K562 (cell line): ENCODE measurements at regions not wholly inside any gene's neighbourhood (a gene's known extent, or its start where the extent isn't known, plus 50 kb on each side); places are given as distances from the start of the nearest gene placed in this dataset.

ENCODE experiments used
- ATAC-seq: fragments of 200-7000 bp; cut with Tn5 transposase; 3 replicates; pipeline ENCODE4 v1.9.1; 2020; ENCODE audit warnings: moderate library complexity
- BruUV-seq: library from RNA; stranded (reverse); fragments of 400-500 nt; replicated peaks from 2 replicates; lab custom pipeline; 2021; lab: Mats Ljungman, UMichigan
- CTCF ChIA-PET: fragments of 300-600 bp; formaldehyde crosslinking; extraction: SDS; loops from one replicate; lab custom pipeline; 2021; ENCODE audit warnings: low intra/inter-chr PET ratio; lab: Yijun Ruan, JAX
- POLR2A ChIA-PET: fragments of 300-600, 350-650 bp; sonication (Branson Sonifier 250); formaldehyde crosslinking; extraction: SDS; loops from one replicate; lab custom pipeline; 2021; ENCODE audit warnings: antibody characterized with exemption, inconsistent platforms; lab: Yijun Ruan, JAX
- DNase-seq, 4 experiments: peaks; one replicate each; pipeline versions ENCODE4 v3.0.0 to v3.0.0-alpha.2; 2011 to 2018; ENCODE audit warnings: low spot score in 3 of 4, mixed read lengths in 3 of 4; ENCODE audit errors: extremely low read depth in 1 of 4
- FAIRE-seq: peaks from 2 replicates; lab custom pipeline; 2011; peaks lifted over from hg19 to GRCh38; lab: Jason Lieb, UNC
- H2AFZ ChIP-seq: 2 replicates; pipeline ENCODE4 v1.6.0; 2011; ENCODE audit warnings: low read depth, low read length, control low read depth, inconsistent platforms
- H3K27ac ChIP-seq: fragments of 200-600 bp; 3 replicates; pipeline ENCODE4 v1.8.0; 2011; ENCODE audit warnings: low read depth, mild to moderate bottlenecking, control low read depth, inconsistent platforms, low read length, moderate library complexity, mixed read lengths; ENCODE audit errors: extremely low read depth
- H3K27me3 ChIP-seq, 2 experiments: fragments of 300-600 bp in 1 of 2; 2 replicates in 1 of 2; 3 replicates in 1 of 2; pipeline versions ENCODE4 v1.6.0 to v1.8.0; 2011; ENCODE audit warnings: inconsistent platforms in 2 of 2, low read length in 2 of 2, mild to moderate bottlenecking in 1 of 2, mixed read lengths in 1 of 2, moderate library complexity in 1 of 2; ENCODE audit not compliant: control insufficient read depth in 2 of 2, insufficient read depth in 2 of 2
- H3K36me3 ChIP-seq: fragments of 300-600 bp; 3 replicates; pipeline ENCODE4 v1.8.0; 2011; ENCODE audit warnings: mild to moderate bottlenecking, low read length, inconsistent platforms; ENCODE audit not compliant: control insufficient read depth, insufficient read depth
- H3K4me1 ChIP-seq, 2 experiments: fragments of 200-600 bp in 1 of 2; replicated peaks in 1 of 2; 2 replicates in 1 of 2; 3 replicates in 1 of 2; pipeline versions ENCODE4 v1.5.1 to v1.8.0; 2011; ENCODE audit warnings: inconsistent platforms in 2 of 2, low read length in 2 of 2, mild to moderate bottlenecking in 1 of 2, mixed read lengths in 1 of 2, moderate library complexity in 1 of 2; ENCODE audit not compliant: control insufficient read depth in 2 of 2, insufficient read depth in 2 of 2
- H3K4me2 ChIP-seq: 2 replicates; pipeline ENCODE4 v1.6.1; 2011; ENCODE audit warnings: low read length, control low read depth, inconsistent platforms, mixed read lengths; ENCODE audit not compliant: insufficient read depth
- H3K4me3 ChIP-seq: fragments of 200-600 bp; sonication (generic), shearing (Covaris generic); 2 replicates; pipeline ENCODE4 v1.5.1; 2016; ENCODE audit warnings: control low read depth, inconsistent platforms
- H3K79me2 ChIP-seq: fragments of 200-600 bp; 3 replicates; pipeline ENCODE4 v1.8.0; 2011; ENCODE audit warnings: low read length, inconsistent platforms; ENCODE audit not compliant: control insufficient read depth, insufficient read depth
- H3K9ac ChIP-seq, 2 experiments: 2 replicates each; pipeline versions ENCODE4 v1.6.0 to v1.6.1; 2011; ENCODE audit warnings: low read depth in 2 of 2, low read length in 2 of 2, control low read depth in 1 of 2, inconsistent platforms in 1 of 2, mild to moderate bottlenecking in 1 of 2, mixed read lengths in 1 of 2; ENCODE audit not compliant: insufficient read depth in 1 of 2
- H3K9me1 ChIP-seq: one replicate; pipeline ENCODE4 v1.6.0; 2011; ENCODE audit warnings: inconsistent platforms, mild to moderate bottlenecking, low read length, moderate library complexity; ENCODE audit not compliant: control insufficient read depth, insufficient read depth
- H3K9me3 ChIP-seq: replicated peaks from 2 replicates; pipeline ENCODE4 v1.5.1; 2011; ENCODE audit warnings: low read depth, low read length, inconsistent platforms; ENCODE audit not compliant: control insufficient read depth, insufficient read depth
- H4K20me1 ChIP-seq: replicated peaks from 2 replicates; pipeline ENCODE4 v1.6.1; 2011; ENCODE audit warnings: low read length, inconsistent platforms, mixed read lengths; ENCODE audit not compliant: control insufficient read depth, insufficient read depth
- BCOR ChIP-seq: fragments of 450-650 bp; IDR thresholded peaks from 2 replicates; pipeline ENCODE4 v1.6.1; 2016
- ETV6 ChIP-seq, 3 experiments: fragments of 150-350 bp in 1 of 3; sonication (generic) in 1 of 3; formaldehyde crosslinking in 1 of 3; IDR thresholded peaks; 2 replicates each; pipeline versions ENCODE4 v1.6.1 to v1.8.0; 2014 to 2022; ENCODE audit warnings: borderline replicate concordance in 2 of 3, low read depth in 2 of 3, antibody characterized with exemption in 1 of 3, low read length in 1 of 3, mild to moderate bottlenecking in 1 of 3, missing genetic modification reagents in 1 of 3
- HDAC6 ChIP-seq: IDR thresholded peaks from 2 replicates; pipeline ENCODE4 v1.6.1; 2012; ENCODE audit warnings: low read depth, mild to moderate bottlenecking, control low read depth, inconsistent platforms, low read length, moderate library complexity
- MTA3 ChIP-seq: fragments of 450-650 bp; formaldehyde crosslinking; IDR thresholded peaks from 2 replicates; pipeline ENCODE4 v1.6.1; 2017; ENCODE audit warnings: mild to moderate bottlenecking, borderline replicate concordance
- SMARCA4 ChIP-seq: fragments of 450-650 bp; IDR thresholded peaks from 2 replicates; pipeline ENCODE4 v1.6.1; 2016
- SMARCC2 ChIP-seq: fragments of 450-650 bp; IDR thresholded peaks from 2 replicates; pipeline ENCODE4 v1.6.1; 2017; ENCODE audit warnings: antibody characterized with exemption, moderate library complexity, mild to moderate bottlenecking, low read depth
- TCFL5 ChIP-seq: fragments of 250-450 bp; sonication (Bioruptor Pico); conservative IDR thresholded peaks from 2 replicates; pipeline ENCODE4 v1.6.1; 2021; ENCODE audit warnings: mild to moderate bottlenecking, moderate library complexity, matching md5 sums
- ZNF217 ChIP-seq: sonication (generic); formaldehyde crosslinking; IDR thresholded peaks from 2 replicates; pipeline ENCODE4 v1.8.0; 2022; ENCODE audit warnings: mild to moderate bottlenecking, missing genetic modification reagents
- ZNF408 ChIP-seq: fragments of 250-450 bp; sonication (Bioruptor Pico); IDR thresholded peaks from 2 replicates; pipeline ENCODE4 v1.4.0; 2020; ENCODE audit warnings: low read depth, mild to moderate bottlenecking, moderate library complexity
- ZNF668 ChIP-seq: fragments of 250-450 bp; sonication (Bioruptor Pico); IDR thresholded peaks from 2 replicates; pipeline ENCODE4 v1.8.0; 2022; ENCODE audit warnings: mild to moderate bottlenecking, inconsistent platforms
- ZNF707 ChIP-seq: fragments of 250-450 bp; sonication (Bioruptor Pico); conservative IDR thresholded peaks from 2 replicates; pipeline ENCODE4 v1.8.0; 2022; ENCODE audit warnings: inconsistent platforms, mild to moderate bottlenecking, moderate library complexity
- ZNF75A ChIP-seq: fragments of 450-650 bp; formaldehyde crosslinking; IDR thresholded peaks from 2 replicates; pipeline ENCODE4 v1.4.0; 2020; ENCODE audit warnings: mild to moderate bottlenecking
- WGBS: fragments of 100-300 bp; shearing (Covaris generic); methylation state at CpG from one replicate; pipeline ENCODE4 v1.1.6; 2016; ENCODE audit warnings: low coverage, mixed read lengths; ENCODE audit not compliant: insufficient coverage; ENCODE audit errors: missing lambda C conversion rate; 5-methylcytosine and 5-hydroxymethylcytosine counted together
- in situ Hi-C: fragments of 300-500 bp; cut with MboI; formaldehyde crosslinking; loops from 4 replicates; pipeline ENCODE4 v1.15.0; 2018; ENCODE audit warnings: inconsistent platforms, mixed read lengths
- intact Hi-C: fragments of 100-400 bp; cut with micrococcal nuclease; formaldehyde crosslinking; loops from 2 replicates; pipeline ENCODE4 v1.14.2; 2022
- TF ChIP-seq, protein P1 (sequence below): sonication (generic); formaldehyde crosslinking; IDR thresholded peaks from 2 replicates; pipeline ENCODE4 v1.5.0; 2020; ENCODE audit warnings: missing genetic modification reagents
- TF ChIP-seq, protein P2 (sequence below): fragments of 450-650 bp; IDR thresholded peaks from 2 replicates; pipeline ENCODE4 v1.6.1; 2016; ENCODE audit warnings: antibody characterized with exemption
- TF ChIP-seq, protein P3 (sequence below): sonication (generic); formaldehyde crosslinking; IDR thresholded peaks from 2 replicates; pipeline ENCODE4 v1.8.0; 2022; ENCODE audit warnings: mild to moderate bottlenecking, missing genetic modification reagents
- TF ChIP-seq, protein P4 (sequence below): fragments of 200-800 bp; sonication (Bioruptor generic); IDR thresholded peaks from 2 replicates; pipeline ENCODE4 v1.6.1; 2016; ENCODE audit warnings: missing genetic modification characterization, missing compliant biosample characterization

DNA sequence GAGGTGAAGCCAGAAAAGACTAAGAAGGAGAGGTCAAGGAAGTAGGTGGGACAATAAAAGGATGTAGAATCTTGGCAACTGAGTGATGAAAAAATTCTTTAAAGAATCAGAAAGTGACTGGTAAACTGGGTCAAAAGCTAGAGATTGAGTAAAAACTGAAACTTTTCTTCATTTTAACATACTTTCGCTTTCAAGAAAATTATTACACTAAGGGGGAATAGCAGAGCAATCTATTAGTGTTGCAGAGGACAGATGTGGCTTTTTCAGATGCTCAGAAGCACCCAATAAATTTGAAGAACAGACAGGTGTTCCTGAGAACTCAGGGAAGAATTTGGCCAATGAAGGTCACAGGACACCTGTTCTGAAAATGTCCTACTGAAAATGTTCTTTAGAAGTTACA lies 805.4 kb upstream of the ALCAM start:
- no peak overlapping the region for H3K4me2 ChIP-seq
- no peak overlapping the region for H2AFZ ChIP-seq
- H3K79me2 ChIP-seq, result no peaks in the 10 kb centered on the region
- ATAC-seq (no peak), FAIRE-seq (no peak), DNase-seq (no peak)
- ChIA-PET CTCF (no interaction called here), POLR2A (no interaction called here)
- no peak overlapping the region for H3K4me3 ChIP-seq
- BruUV-seq, result no TSS peak
- H3K36me3 ChIP-seq, result no peaks in the 10 kb centered on the region
- H3K9me1 ChIP-seq, result no peaks in the 10 kb centered on the region
- H3K4me1 ChIP-seq, result no peaks in the 10 kb centered on the region
- intact Hi-C loops, result no loop called here
- no peak overlapping the region for H3K9ac ChIP-seq
- H4K20me1 ChIP-seq, result no peaks in the 10 kb centered on the region
- in situ Hi-C loops, result no loop called here
- H3K27me3 ChIP-seq, result no peaks in the 10 kb centered on the region
- WGBS, result 0% methylated on average over 1 of the region's 1 CpG
- no peak overlapping the region for H3K27ac ChIP-seq
- no peaks in the 10 kb centered on the region for H3K9me3 ChIP-seq
- TF ChIP-seq ZNF408 (no peak), MTA3 (no peak), ZNF75A (CRISPR knock-in tag) (no peak), HDAC6 (no peak), ZNF217 (no peak), ZNF707 (no peak), BCOR (no peak), SMARCA4 (no peak), ZNF668 (CRISPR knock-in tag) (no peak), TCFL5 (no peak), SMARCC2 (no peak), ETV6 (IDR thresholded peaks at IDR 0.05; ENCODE audit: borderline replicate concordance in 1 of 2, low read depth in 2 of 2, low read length in 1 of 2) (no peak), ETV6 (CRISPR knock-in tag; IDR thresholded peaks at IDR 0.05; ENCODE audit: borderline replicate concordance) (no peak)
- TF ChIP-seq, protein P1, sequence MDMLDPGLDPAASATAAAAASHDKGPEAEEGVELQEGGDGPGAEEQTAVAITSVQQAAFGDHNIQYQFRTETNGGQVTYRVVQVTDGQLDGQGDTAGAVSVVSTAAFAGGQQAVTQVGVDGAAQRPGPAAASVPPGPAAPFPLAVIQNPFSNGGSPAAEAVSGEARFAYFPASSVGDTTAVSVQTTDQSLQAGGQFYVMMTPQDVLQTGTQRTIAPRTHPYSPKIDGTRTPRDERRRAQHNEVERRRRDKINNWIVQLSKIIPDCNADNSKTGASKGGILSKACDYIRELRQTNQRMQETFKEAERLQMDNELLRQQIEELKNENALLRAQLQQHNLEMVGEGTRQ, result no peak
- TF ChIP-seq, protein P2, sequence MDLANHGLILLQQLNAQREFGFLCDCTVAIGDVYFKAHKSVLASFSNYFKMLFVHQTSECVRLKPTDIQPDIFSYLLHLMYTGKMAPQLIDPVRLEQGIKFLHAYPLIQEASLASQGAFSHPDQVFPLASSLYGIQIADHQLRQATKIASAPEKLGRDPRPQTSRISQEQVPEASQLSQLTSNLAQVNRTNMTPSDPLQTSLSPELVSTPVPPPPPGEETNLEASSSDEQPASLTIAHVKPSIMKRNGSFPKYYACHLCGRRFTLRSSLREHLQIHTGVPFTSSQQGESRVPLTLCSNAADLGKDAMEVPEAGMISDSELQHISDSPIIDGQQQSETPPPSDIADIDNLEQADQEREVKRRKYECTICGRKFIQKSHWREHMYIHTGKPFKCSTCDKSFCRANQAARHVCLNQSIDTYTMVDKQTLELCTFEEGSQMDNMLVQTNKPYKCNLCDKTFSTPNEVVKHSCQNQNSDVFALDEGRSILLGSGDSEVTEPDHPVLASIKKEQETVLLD, result no peak
- TF ChIP-seq, protein P3, sequence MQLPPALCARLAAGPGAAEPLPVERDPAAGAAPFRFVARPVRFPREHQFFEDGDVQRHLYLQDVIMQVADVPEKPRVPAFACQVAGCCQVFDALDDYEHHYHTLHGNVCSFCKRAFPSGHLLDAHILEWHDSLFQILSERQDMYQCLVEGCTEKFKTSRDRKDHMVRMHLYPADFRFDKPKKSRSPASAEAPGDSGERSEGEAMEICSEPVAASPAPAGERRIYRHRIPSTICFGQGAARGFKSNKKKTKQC (CRISPR knock-in tag), result no peak
- TF ChIP-seq, protein P4, sequence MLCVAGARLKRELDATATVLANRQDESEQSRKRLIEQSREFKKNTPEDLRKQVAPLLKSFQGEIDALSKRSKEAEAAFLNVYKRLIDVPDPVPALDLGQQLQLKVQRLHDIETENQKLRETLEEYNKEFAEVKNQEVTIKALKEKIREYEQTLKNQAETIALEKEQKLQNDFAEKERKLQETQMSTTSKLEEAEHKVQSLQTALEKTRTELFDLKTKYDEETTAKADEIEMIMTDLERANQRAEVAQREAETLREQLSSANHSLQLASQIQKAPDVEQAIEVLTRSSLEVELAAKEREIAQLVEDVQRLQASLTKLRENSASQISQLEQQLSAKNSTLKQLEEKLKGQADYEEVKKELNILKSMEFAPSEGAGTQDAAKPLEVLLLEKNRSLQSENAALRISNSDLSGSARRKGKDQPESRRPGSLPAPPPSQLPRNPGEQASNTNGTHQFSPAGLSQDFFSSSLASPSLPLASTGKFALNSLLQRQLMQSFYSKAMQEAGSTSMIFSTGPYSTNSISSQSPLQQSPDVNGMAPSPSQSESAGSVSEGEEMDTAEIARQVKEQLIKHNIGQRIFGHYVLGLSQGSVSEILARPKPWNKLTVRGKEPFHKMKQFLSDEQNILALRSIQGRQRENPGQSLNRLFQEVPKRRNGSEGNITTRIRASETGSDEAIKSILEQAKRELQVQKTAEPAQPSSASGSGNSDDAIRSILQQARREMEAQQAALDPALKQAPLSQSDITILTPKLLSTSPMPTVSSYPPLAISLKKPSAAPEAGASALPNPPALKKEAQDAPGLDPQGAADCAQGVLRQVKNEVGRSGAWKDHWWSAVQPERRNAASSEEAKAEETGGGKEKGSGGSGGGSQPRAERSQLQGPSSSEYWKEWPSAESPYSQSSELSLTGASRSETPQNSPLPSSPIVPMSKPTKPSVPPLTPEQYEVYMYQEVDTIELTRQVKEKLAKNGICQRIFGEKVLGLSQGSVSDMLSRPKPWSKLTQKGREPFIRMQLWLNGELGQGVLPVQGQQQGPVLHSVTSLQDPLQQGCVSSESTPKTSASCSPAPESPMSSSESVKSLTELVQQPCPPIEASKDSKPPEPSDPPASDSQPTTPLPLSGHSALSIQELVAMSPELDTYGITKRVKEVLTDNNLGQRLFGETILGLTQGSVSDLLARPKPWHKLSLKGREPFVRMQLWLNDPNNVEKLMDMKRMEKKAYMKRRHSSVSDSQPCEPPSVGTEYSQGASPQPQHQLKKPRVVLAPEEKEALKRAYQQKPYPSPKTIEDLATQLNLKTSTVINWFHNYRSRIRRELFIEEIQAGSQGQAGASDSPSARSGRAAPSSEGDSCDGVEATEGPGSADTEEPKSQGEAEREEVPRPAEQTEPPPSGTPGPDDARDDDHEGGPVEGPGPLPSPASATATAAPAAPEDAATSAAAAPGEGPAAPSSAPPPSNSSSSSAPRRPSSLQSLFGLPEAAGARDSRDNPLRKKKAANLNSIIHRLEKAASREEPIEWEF (CRISPR knock-in tag), result no peak
